ENCODE measurements at regions not wholly inside any gene's neighbourhood (a gene's known extent, or its start where the extent isn't known, plus 50 kb on each side); places are given as distances from the start of the nearest gene placed in this dataset.

DNA sequence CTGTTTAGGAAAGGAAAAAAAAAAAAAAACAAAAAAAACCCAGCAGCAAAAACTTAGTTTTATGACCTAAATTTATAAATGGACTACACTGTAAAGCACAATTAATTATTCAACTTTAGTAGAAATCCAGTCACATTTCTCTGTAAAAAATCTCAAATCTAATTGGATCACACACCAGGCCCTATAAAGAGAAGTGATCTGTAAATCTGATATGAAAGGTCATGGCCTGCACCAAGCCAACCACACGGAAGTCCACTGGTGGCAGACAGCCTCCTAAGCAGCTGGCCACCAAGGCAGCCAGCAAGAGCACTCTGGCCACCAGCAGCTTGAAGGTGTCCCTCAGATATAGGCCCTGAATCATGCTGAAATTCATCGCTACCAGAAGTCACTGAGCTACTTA is 131.6 kb downstream of the HFE start:
- Mint-ChIP-seq H3K27me3 (no peaks in the 10 kb centered on the region), H3K9me3 (ENCODE audit: low read depth) (no peaks in the 10 kb centered on the region), H3K4me3 (ENCODE audit: low read depth) (no peak overlapping the region), H3K36me3 (ENCODE audit: insufficient read depth) (no peaks in the 10 kb centered on the region), H3K27ac (no peak overlapping the region), H3K4me1 (ENCODE audit: low read depth) (peaks cover 21% of the 10 kb centered on the region)
- DNase-seq (ENCODE audit: low spot score, unreplicated experiment): no peak
- TF ChIP-seq, protein P1, sequence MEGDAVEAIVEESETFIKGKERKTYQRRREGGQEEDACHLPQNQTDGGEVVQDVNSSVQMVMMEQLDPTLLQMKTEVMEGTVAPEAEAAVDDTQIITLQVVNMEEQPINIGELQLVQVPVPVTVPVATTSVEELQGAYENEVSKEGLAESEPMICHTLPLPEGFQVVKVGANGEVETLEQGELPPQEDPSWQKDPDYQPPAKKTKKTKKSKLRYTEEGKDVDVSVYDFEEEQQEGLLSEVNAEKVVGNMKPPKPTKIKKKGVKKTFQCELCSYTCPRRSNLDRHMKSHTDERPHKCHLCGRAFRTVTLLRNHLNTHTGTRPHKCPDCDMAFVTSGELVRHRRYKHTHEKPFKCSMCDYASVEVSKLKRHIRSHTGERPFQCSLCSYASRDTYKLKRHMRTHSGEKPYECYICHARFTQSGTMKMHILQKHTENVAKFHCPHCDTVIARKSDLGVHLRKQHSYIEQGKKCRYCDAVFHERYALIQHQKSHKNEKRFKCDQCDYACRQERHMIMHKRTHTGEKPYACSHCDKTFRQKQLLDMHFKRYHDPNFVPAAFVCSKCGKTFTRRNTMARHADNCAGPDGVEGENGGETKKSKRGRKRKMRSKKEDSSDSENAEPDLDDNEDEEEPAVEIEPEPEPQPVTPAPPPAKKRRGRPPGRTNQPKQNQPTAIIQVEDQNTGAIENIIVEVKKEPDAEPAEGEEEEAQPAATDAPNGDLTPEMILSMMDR (IDR thresholded peaks at IDR 0.05; ENCODE audit: unreplicated experiment): no peak

DNA sequence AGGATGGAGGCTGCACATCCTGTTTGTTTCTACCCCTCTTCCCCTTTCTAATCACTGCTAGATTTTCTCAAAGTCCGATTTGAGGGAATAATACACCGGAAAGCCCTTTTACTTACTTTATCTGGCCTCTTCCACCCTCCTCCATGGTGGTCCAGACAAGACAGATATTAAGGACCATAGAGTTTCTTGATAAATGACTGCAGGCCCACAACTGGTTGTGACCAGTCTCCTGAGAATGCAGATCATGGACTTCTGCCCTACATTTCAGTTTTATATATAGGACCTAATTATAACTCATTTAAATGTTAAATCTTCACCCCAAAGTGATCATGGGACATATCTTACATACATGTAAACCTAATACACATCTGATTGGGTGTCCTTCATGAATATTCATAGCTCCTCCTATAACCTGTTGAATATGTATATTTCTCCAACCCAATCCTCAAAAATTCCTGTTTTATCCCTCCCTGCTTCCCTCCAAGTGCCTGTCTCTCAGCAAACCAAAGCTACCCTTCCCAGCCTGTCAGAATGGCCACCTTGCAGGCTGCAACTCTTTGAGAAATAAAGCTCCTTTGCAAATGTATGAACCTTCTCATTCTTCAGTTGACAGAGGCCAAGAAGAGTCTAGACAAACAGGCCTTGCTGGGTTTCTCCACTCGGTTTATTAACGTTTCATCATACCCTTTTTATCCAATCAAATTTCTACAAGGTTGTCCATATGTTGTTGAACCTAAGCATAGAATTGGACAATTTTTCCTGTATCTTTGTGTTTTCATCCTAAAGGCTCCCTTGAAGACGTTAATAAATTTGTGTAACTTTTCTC is 133.1 kb downstream of the HFE start:
- no peaks in the 10 kb centered on the region for H3K36me3 Mint-ChIP-seq (ENCODE audit: insufficient read depth)
- DNase-seq (ENCODE audit: low spot score, unreplicated experiment): no peak
- TF ChIP-seq, protein P1 (IDR thresholded peaks at IDR 0.05; ENCODE audit: unreplicated experiment): no peak
- H3K27me3 Mint-ChIP-seq: no peaks in the 10 kb centered on the region
- H3K9me3 Mint-ChIP-seq (ENCODE audit: low read depth): no peaks in the 10 kb centered on the region
- H3K27ac Mint-ChIP-seq: peak overlapping the region; percentile 85
- H3K4me3 Mint-ChIP-seq (ENCODE audit: low read depth): peak overlapping the region; percentile 47
- peaks cover 21% of the 10 kb centered on the region for H3K4me1 Mint-ChIP-seq (ENCODE audit: low read depth)

DNA sequence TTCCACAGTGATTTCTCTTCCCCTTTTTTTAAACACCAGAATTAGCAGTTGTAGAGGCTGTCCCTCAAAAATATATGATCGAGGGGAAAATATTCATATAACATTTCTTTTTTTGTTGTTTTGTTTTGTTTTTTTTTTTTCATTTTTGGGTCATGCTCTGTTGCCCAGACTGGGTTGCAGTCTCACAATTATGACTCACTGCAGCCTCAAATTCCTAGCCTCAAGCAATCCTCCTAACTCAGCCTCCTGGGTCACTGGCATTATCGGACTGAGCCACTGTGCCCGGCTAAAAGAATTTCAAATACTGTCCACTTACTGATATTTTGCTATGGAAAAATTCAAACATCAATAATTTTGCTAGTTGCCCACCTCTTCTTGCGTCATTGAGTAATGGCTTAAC is 134.0 kb downstream of the HFE start:
- Mint-ChIP-seq H3K36me3 (ENCODE audit: insufficient read depth) (no peaks in the 10 kb centered on the region), H3K9me3 (ENCODE audit: low read depth) (no peaks in the 10 kb centered on the region), H3K4me3 (ENCODE audit: low read depth) (no peak overlapping the region), H3K4me1 (ENCODE audit: low read depth) (peaks cover 21% of the 10 kb centered on the region), H3K27ac (no peak overlapping the region), H3K27me3 (no peaks in the 10 kb centered on the region)
- no peak for DNase-seq (ENCODE audit: low spot score, unreplicated experiment)
- TF ChIP-seq, protein P1 (IDR thresholded peaks at IDR 0.05; ENCODE audit: unreplicated experiment): no peak

DNA sequence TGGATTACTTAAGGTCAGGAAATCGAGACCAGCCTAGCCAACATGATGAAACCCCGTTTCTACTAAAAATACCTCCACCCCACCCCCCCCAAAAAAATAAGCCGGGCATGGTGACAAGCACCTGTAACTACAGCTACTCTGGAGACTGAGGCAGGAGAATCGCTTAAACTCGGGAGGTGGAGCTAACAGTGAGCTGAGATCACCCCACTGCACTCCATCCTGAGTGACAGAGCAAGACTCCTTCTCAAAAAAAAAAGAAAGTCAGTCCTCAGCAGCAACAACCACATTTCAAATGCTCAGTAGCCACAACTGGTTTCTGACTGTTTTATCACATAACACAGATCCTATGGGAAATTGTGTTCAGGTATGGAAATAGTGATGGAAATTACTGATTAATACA is 135.3 kb downstream of the HFE start:
- H3K9me3 Mint-ChIP-seq (ENCODE audit: low read depth): no peaks in the 10 kb centered on the region

DNA sequence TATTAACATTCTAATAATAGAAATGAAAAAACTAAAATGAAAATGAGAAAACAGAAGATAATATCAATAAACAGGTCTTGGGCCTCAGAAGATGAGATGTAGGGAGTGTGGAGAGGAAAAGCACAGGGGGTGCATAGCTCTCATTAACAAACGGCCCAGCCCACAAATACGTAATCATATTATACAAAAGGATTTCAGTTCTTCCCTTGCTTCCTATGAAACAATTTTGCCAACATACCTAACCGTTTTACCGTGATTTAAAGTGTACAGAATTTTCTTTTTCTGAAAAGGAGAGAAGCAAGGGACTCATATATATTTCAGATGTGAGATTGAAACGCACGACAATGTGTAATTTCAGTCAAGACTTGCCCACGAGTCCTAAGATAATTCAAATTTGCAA is 136.0 kb downstream of the HFE start:
- Mint-ChIP-seq H3K27ac (no peak overlapping the region), H3K4me1 (ENCODE audit: low read depth) (peaks cover 28% of the 10 kb centered on the region), H3K27me3 (no peaks in the 10 kb centered on the region), H3K36me3 (ENCODE audit: insufficient read depth) (no peaks in the 10 kb centered on the region), H3K4me3 (ENCODE audit: low read depth) (no peak overlapping the region), H3K9me3 (ENCODE audit: low read depth) (no peaks in the 10 kb centered on the region)
- DNase-seq (ENCODE audit: low spot score, unreplicated experiment): no peak
- TF ChIP-seq, protein P1 (IDR thresholded peaks at IDR 0.05; ENCODE audit: unreplicated experiment): no peak

More for the DNA sequence above, 135.3 kb downstream of the HFE start:
- Mint-ChIP-seq H3K27me3 (no peaks in the 10 kb centered on the region), H3K27ac (no peak overlapping the region), H3K4me1 (ENCODE audit: low read depth) (peaks cover 28% of the 10 kb centered on the region), H3K36me3 (ENCODE audit: insufficient read depth) (no peaks in the 10 kb centered on the region), H3K4me3 (ENCODE audit: low read depth) (no peak overlapping the region)
- no peak for DNase-seq (ENCODE audit: low spot score, unreplicated experiment)
- TF ChIP-seq, protein P1 (IDR thresholded peaks at IDR 0.05; ENCODE audit: unreplicated experiment): no peak

All from progenitor cell of endocrine pancreas (in vitro differentiated cells).